ENCODE measurements at regions not wholly inside any gene's neighbourhood (a gene's known extent, or its start where the extent isn't known, plus 50 kb on each side); places are given as distances from the start of the nearest gene placed in this dataset.

DNA sequence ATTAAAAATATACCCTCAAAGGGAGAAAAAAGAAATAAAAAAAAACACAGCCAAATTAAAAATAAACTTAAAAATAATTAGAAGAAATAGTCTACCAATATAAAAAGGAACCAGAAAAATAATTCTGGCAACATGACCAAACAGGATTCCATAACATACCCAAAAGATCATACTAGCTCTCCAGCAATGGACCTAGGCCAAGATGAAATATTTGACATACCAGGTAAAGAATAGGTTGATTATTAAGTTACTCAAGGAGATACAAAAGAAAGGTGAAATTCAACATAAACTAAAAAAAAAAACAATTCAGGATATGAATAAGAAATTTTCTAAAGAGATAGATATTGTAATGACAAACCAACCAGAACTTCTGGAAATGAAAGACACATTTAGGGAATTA, 121.3 kb upstream of the SCAF11 start:
- TF ChIP-seq, protein P1, sequence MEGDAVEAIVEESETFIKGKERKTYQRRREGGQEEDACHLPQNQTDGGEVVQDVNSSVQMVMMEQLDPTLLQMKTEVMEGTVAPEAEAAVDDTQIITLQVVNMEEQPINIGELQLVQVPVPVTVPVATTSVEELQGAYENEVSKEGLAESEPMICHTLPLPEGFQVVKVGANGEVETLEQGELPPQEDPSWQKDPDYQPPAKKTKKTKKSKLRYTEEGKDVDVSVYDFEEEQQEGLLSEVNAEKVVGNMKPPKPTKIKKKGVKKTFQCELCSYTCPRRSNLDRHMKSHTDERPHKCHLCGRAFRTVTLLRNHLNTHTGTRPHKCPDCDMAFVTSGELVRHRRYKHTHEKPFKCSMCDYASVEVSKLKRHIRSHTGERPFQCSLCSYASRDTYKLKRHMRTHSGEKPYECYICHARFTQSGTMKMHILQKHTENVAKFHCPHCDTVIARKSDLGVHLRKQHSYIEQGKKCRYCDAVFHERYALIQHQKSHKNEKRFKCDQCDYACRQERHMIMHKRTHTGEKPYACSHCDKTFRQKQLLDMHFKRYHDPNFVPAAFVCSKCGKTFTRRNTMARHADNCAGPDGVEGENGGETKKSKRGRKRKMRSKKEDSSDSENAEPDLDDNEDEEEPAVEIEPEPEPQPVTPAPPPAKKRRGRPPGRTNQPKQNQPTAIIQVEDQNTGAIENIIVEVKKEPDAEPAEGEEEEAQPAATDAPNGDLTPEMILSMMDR (IDR thresholded peaks at IDR 0.05) = no peak
- TF ChIP-seq POLR2A (IDR thresholded peaks at IDR 0.05) = no peak
- TF ChIP-seq EP300 (IDR thresholded peaks at IDR 0.05) = no peak

Measured in ovary (tissue), 3 donors.